ENCODE measurements at regions not wholly inside any gene's neighbourhood (a gene's known extent, or its start where the extent isn't known, plus 50 kb on each side); places are given as distances from the start of the nearest gene placed in this dataset.

- intact Hi-C loops (cut with DNase I; ENCODE audit: low total_unique reads), result no loop called here
- DNase-seq, result no peak
- no peak overlapping the region for H3K4me3 ChIP-seq
- H3K4me1 ChIP-seq, result no peaks in the 10 kb centered on the region
- H3K9me3 ChIP-seq, result peaks cover 0 to 2% (median 0%) of the 10 kb centered on the region in 8 donors
- H3K36me3 ChIP-seq, result no peaks in the 10 kb centered on the region
- no peak overlapping the region for H3K27ac ChIP-seq
- no peak for TF ChIP-seq CTCF (IDR thresholded peaks at IDR 0.05 in 8 of 11, conservative IDR thresholded peaks at IDR 0.05 in 3 of 11)
- WGBS, 5 donors, result 74 to 95% (median 77%) methylated on average over 4 of the region's 4 CpGs
- no peaks in the 10 kb centered on the region for H3K27me3 ChIP-seq (replicated peaks in 1 of 7)
Observed at GRCh38 chr9:91067306-91067860, 265.8 kb downstream of the SYK start.

GRCh38 chr9:91071184-91071990 is 269.8 kb downstream of the SYK start:
- Histone ChIP-seq H3K9me3 (peaks cover 0 to 2% (median 0%) of the 10 kb centered on the region in 8 donors), H3K27me3 (replicated peaks in 1 of 7) (no peaks in the 10 kb centered on the region), H3K27ac (no peak overlapping the region), H3K4me3 (no peak overlapping the region), H3K4me1 (no peaks in the 10 kb centered on the region), H3K36me3 (no peaks in the 10 kb centered on the region)
- WGBS, 5 donors, result 71 to 89% (median 79%) methylated on average over 10 to 17 of the region's 17 CpGs
- no peak for DNase-seq
- TF ChIP-seq POLR2A (IDR thresholded peaks at IDR 0.05) (no peak), CTCF (IDR thresholded peaks at IDR 0.05 in 8 of 11, conservative IDR thresholded peaks at IDR 0.05 in 3 of 11) (no peak), POLR2AphosphoS5 (IDR thresholded peaks at IDR 0.05) (no peak)
- intact Hi-C loops (cut with DNase I; ENCODE audit: low total_unique reads), result no loop called here

- no peak overlapping the region for H3K27ac ChIP-seq
- 88 to 95% (median 90%) methylated on average over 10 of the region's 10 CpGs for WGBS, 5 donors
- no peak for DNase-seq
- H3K9me3 ChIP-seq, result peaks cover 0 to 2% (median 0%) of the 10 kb centered on the region in 8 donors
- H3K27me3 ChIP-seq (replicated peaks in 1 of 7), result no peaks in the 10 kb centered on the region
- TF ChIP-seq CTCF (IDR thresholded peaks at IDR 0.05 in 8 of 11, conservative IDR thresholded peaks at IDR 0.05 in 3 of 11) (no peak), POLR2AphosphoS5 (IDR thresholded peaks at IDR 0.05) (no peak), POLR2A (IDR thresholded peaks at IDR 0.05) (no peak)
- no peaks in the 10 kb centered on the region for H3K36me3 ChIP-seq
- H3K4me1 ChIP-seq, result no peaks in the 10 kb centered on the region
- no peak overlapping the region for H3K4me3 ChIP-seq
- intact Hi-C loops (cut with DNase I; ENCODE audit: low total_unique reads), result no loop called here
Observed at GRCh38 chr9:91073049-91073810, 271.6 kb downstream of the SYK start.
